Chondrocyte (in vitro differentiated cells): ENCODE measurements at regions not wholly inside any gene's neighbourhood (a gene's known extent, or its start where the extent isn't known, plus 50 kb on each side); places are given as distances from the start of the nearest gene placed in this dataset.

Experiments used
- DNase-seq: peaks from one replicate; pipeline ENCODE4 v3.0.0; 2021; ENCODE audit warnings: mixed read lengths, low spot score
- H3K27ac Mint-ChIP-seq: one replicate; pipeline ENCODE4 v1.8.0; 2021; ENCODE audit warnings: mild to moderate bottlenecking, moderate library complexity, mixed read lengths; ENCODE audit not compliant: unreplicated experiment
- H3K27me3 Mint-ChIP-seq: 2 replicates; pipeline ENCODE4 v1.8.0; 2021; ENCODE audit warnings: low read depth, mixed read lengths
- H3K36me3 Mint-ChIP-seq: 2 replicates; pipeline ENCODE4 v1.8.0; 2021; ENCODE audit warnings: low read depth, mixed read lengths
- H3K4me1 Mint-ChIP-seq: 2 replicates; pipeline ENCODE4 v1.8.0; 2021; ENCODE audit warnings: low read depth, mild to moderate bottlenecking, mixed read lengths
- H3K4me3 Mint-ChIP-seq: one replicate; pipeline ENCODE4 v1.8.0; 2021; ENCODE audit warnings: mild to moderate bottlenecking, moderate library complexity, mixed read lengths; ENCODE audit not compliant: unreplicated experiment
- H3K9me3 Mint-ChIP-seq: 2 replicates; pipeline ENCODE4 v1.8.0; 2021; ENCODE audit warnings: low read depth, mixed read lengths
- TF ChIP-seq, protein P1 (sequence below): fragments of 200-600 bp; sonication (generic); IDR thresholded peaks from 2 replicates; pipeline ENCODE4 v1.5.0; 2021; ENCODE audit warnings: antibody characterized with exemption, mild to moderate bottlenecking, moderate library complexity

DNA sequence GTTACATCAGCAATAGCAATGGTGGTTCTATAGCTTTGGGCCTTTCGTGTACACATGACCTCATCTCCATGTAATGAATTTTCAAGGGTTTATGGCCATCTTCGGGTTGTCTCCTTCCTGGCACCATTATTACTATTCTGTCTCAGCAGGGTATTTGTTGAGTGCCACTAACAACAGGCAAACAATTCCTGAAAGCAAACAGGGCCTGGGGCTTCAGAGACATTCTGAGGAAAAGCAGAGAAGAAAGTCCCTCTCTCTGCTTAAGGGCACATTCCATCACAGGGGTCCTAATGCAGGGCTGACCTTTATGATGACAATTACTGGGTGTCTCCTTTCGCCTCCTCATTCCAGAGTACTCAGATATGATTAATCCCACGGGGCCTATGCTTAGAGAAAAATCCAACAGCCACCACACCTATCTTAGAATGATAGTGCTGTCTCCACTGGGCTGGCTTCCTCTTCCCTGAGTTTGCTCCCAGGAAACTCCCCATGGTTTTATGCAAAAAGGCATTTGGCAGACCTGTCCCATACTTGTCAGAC is 540.2 kb upstream of the ZNF462 start:
- Mint-ChIP-seq H3K9me3 (no peaks in the 10 kb centered on the region), H3K4me3 (no peak overlapping the region), H3K27ac (no peak overlapping the region), H3K4me1 (peaks cover 10% of the 10 kb centered on the region), H3K36me3 (no peaks in the 10 kb centered on the region), H3K27me3 (no peaks in the 10 kb centered on the region)
- TF ChIP-seq, protein P1, sequence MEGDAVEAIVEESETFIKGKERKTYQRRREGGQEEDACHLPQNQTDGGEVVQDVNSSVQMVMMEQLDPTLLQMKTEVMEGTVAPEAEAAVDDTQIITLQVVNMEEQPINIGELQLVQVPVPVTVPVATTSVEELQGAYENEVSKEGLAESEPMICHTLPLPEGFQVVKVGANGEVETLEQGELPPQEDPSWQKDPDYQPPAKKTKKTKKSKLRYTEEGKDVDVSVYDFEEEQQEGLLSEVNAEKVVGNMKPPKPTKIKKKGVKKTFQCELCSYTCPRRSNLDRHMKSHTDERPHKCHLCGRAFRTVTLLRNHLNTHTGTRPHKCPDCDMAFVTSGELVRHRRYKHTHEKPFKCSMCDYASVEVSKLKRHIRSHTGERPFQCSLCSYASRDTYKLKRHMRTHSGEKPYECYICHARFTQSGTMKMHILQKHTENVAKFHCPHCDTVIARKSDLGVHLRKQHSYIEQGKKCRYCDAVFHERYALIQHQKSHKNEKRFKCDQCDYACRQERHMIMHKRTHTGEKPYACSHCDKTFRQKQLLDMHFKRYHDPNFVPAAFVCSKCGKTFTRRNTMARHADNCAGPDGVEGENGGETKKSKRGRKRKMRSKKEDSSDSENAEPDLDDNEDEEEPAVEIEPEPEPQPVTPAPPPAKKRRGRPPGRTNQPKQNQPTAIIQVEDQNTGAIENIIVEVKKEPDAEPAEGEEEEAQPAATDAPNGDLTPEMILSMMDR, result no peak
- no peak for DNase-seq

DNA sequence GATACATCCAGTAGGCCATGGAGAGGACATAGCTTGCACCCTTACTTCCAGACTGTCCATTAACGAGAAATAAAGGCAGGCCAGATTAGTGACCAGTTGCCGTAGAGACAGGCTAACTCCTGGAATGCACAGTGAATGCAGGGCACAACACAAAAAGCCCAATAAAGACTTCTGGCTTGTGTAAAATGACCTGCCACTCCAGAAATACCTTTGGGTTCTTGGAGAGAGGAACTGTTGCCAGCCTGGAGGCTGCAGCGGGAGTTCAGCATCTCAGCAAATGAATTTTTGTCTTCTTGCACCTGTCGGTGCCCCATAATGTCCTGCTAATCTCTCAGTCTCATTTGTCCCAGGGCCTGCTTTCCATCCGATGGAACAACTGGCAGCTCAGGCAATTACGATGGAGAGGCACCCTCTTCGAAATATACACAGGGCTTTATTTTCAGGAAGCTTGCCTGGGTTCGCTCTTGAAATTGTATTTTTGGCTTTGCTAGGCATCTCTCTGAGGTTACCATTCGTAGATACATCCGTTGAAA is 538.8 kb upstream of the ZNF462 start:
- peaks cover 10% of the 10 kb centered on the region for H3K4me1 Mint-ChIP-seq
- H3K27ac Mint-ChIP-seq, result no peak overlapping the region
- no peak overlapping the region for H3K4me3 Mint-ChIP-seq
- DNase-seq, result no peak
- H3K27me3 Mint-ChIP-seq, result no peaks in the 10 kb centered on the region
- TF ChIP-seq, protein P1, result no peak
- no peaks in the 10 kb centered on the region for H3K9me3 Mint-ChIP-seq
- H3K36me3 Mint-ChIP-seq, result no peaks in the 10 kb centered on the region

DNA sequence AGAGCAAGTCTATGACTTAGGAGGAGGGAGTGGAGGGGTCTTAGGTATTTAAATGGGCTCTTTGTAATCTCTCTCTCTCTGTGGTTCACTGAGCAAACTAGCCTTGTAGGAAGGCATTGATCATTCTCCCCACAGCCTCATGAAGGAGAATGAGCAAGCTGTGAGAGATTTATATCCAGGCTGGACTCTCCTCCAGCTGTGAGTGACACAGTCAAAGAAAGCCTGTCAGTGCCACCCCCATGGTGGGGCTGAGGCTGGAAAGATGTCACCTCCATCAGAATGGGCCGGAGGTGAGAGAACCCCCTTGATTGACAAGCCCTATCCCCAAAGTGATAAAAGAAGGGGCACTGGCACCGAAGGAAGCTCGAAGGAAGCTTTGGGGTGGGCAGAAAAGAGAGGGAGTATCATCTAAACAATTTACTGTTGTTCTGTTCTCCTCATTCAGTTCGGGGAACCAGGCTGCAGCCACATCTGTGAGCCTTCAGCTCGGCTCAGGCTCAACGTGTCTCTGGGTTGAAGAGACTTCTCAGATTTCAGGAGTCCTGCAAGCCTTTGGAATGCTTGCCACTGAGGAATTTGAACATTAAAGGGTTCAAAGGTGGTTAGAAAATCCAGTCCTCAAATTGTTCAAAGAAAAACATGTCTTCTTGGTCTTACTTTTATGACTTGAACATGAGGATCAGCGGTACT is 538.2 kb upstream of the ZNF462 start:
- no peak overlapping the region for H3K4me3 Mint-ChIP-seq
- no peak for DNase-seq
- H3K4me1 Mint-ChIP-seq, result peaks cover 10% of the 10 kb centered on the region
- no peaks in the 10 kb centered on the region for H3K36me3 Mint-ChIP-seq
- TF ChIP-seq, protein P1, result no peak
- no peak overlapping the region for H3K27ac Mint-ChIP-seq
- no peaks in the 10 kb centered on the region for H3K27me3 Mint-ChIP-seq
- H3K9me3 Mint-ChIP-seq, result no peaks in the 10 kb centered on the region

DNA sequence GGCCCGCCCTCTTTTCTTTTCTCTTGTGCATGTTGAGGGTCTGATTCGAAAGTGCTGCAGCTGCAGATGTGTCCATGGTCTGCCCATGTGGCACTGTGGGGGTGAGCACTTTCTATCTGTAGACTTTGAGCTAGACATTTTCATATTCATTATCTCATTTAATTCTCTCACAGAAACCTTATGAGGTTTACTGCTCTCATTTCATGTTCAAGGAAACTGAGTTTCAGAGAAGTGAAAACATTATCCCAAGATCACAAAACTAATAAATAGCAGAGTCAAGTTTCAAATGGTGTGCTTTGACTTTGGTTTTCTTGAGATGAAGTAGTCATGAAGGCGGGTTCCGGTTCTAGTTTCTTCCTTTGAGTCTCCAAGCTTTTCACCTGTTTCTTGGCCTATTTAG is 536.5 kb upstream of the ZNF462 start:
- TF ChIP-seq, protein P1, result no peak
- peaks cover 10% of the 10 kb centered on the region for H3K4me1 Mint-ChIP-seq
- H3K27me3 Mint-ChIP-seq, result no peaks in the 10 kb centered on the region
- no peak for DNase-seq
- no peaks in the 10 kb centered on the region for H3K36me3 Mint-ChIP-seq
- no peak overlapping the region for H3K4me3 Mint-ChIP-seq
- H3K9me3 Mint-ChIP-seq, result no peaks in the 10 kb centered on the region
- no peak overlapping the region for H3K27ac Mint-ChIP-seq

DNA sequence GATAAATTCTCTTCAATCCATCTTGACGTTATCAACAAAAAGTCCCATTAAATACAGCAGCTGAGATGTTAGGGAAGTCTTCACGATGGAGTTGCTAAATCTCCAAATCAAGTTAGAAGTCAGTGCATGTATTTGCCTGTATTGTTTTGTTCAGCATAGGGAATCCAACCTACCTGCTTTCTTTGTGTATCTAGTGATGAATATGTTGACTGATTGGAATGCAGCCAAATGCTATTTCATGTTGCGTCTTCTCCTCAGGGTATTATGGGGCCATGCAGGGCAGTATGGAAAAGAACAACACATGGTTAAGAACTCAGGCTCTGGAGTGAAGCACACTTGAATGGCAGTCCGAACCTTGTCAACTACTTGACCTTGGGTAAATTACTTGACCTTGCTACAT is 529.5 kb upstream of the ZNF462 start:
- TF ChIP-seq, protein P1, result no peak
- no peaks in the 10 kb centered on the region for H3K27me3 Mint-ChIP-seq
- H3K9me3 Mint-ChIP-seq, result peaks cover 5% of the 10 kb centered on the region
- no peaks in the 10 kb centered on the region for H3K36me3 Mint-ChIP-seq
- DNase-seq, result no peak
- no peak overlapping the region for H3K27ac Mint-ChIP-seq
- no peak overlapping the region for H3K4me3 Mint-ChIP-seq
- H3K4me1 Mint-ChIP-seq, result no peaks in the 10 kb centered on the region
